Caco-2 (cell line): ENCODE measurements at regions not wholly inside any gene's neighbourhood (a gene's known extent, or its start where the extent isn't known, plus 50 kb on each side); places are given as distances from the start of the nearest gene placed in this dataset.

Experiments used
- BruUV-seq: library from RNA; stranded (reverse); fragments of 400-500 nt; replicated peaks from 2 replicates; lab custom pipeline; 2021; lab: Mats Ljungman, UMichigan
- CTCF ChIA-PET: fragments of 300-600 bp; sonication (Branson Sonifier 250); formaldehyde crosslinking; loops from one replicate; lab custom pipeline; 2022; ENCODE audit warnings: antibody characterized with exemption; lab: Charles Lee
- POLR2A ChIA-PET: fragments of 300-600 bp; sonication (Branson Sonifier 250); formaldehyde crosslinking; loops from one replicate; lab custom pipeline; 2022; ENCODE audit warnings: antibody characterized with exemption; lab: Charles Lee
- DNase-seq, 2 experiments: peaks; one replicate each; pipeline versions ENCODE4 v3.0.0 to v3.0.0-alpha.2; 2020 to 2022
- H3K27me3 ChIP-seq: replicated peaks from 2 replicates; pipeline ENCODE4 v1.6.0; 2011; ENCODE audit warnings: low read length; ENCODE audit not compliant: control insufficient read depth, insufficient read depth
- H3K36me3 ChIP-seq: 2 replicates; pipeline ENCODE4 v1.5.1; 2011; ENCODE audit warnings: low read length; ENCODE audit not compliant: control insufficient read depth, insufficient read depth
- H3K4me1 ChIP-seq: fragments of 250-450 bp; sonication (Bioruptor Pico); 2 replicates; pipeline ENCODE4 v1.5.1; 2020; ENCODE audit warnings: mild to moderate bottlenecking
- H3K4me3 ChIP-seq: 2 replicates; pipeline ENCODE4 v1.5.1; 2011; ENCODE audit warnings: low read depth, mild to moderate bottlenecking, control low read depth, low read length
- H3K9me3 ChIP-seq: fragments of 250-450 bp; sonication (Bioruptor Pico); 2 replicates; pipeline ENCODE4 v1.5.1; 2020; ENCODE audit warnings: mild to moderate bottlenecking, moderate library complexity
- H3K27ac Mint-ChIP-seq: one replicate; pipeline ENCODE4 v1.8.0; 2022; ENCODE audit warnings: mixed read lengths; ENCODE audit not compliant: unreplicated experiment
- H3K27me3 Mint-ChIP-seq: one replicate; pipeline ENCODE4 v1.8.0; 2022; ENCODE audit warnings: mixed read lengths; ENCODE audit not compliant: insufficient read depth, unreplicated experiment
- H3K36me3 Mint-ChIP-seq: one replicate; pipeline ENCODE4 v1.8.0; 2022; ENCODE audit warnings: mild to moderate bottlenecking, mixed read lengths; ENCODE audit not compliant: insufficient read depth, unreplicated experiment
- H3K4me1 Mint-ChIP-seq: one replicate; pipeline ENCODE4 v1.8.0; 2022; ENCODE audit warnings: low read depth, mixed read lengths; ENCODE audit not compliant: unreplicated experiment
- H3K4me3 Mint-ChIP-seq: one replicate; pipeline ENCODE4 v1.8.0; 2022; ENCODE audit warnings: mild to moderate bottlenecking, moderate library complexity, mixed read lengths; ENCODE audit not compliant: unreplicated experiment
- H3K9me3 Mint-ChIP-seq: one replicate; pipeline ENCODE4 v1.8.0; 2022; ENCODE audit warnings: mixed read lengths; ENCODE audit not compliant: unreplicated experiment
- intact Hi-C: fragments of 100-400 bp; cut with micrococcal nuclease; formaldehyde crosslinking; loops from one replicate; pipeline ENCODE4 v1.10.0; 2022; ENCODE audit not compliant: unreplicated experiment
- TF ChIP-seq, protein P1 (sequence below), 2 experiments: fragments of 200-600 bp in 1 of 2; IDR thresholded peaks; 1 replicate in 1 of 2; 2 replicates in 1 of 2; pipeline versions ENCODE4 v1.5.1 to v1.8.0; 2011 to 2022; ENCODE audit warnings: antibody characterized with exemption in 1 of 2, control low read depth in 1 of 2, inconsistent platforms in 1 of 2, low read depth in 1 of 2, low read length in 1 of 2, mild to moderate bottlenecking in 1 of 2, moderate library complexity in 1 of 2; ENCODE audit not compliant: insufficient read depth in 1 of 2, severe bottlenecking in 1 of 2, unreplicated experiment in 1 of 2

DNA sequence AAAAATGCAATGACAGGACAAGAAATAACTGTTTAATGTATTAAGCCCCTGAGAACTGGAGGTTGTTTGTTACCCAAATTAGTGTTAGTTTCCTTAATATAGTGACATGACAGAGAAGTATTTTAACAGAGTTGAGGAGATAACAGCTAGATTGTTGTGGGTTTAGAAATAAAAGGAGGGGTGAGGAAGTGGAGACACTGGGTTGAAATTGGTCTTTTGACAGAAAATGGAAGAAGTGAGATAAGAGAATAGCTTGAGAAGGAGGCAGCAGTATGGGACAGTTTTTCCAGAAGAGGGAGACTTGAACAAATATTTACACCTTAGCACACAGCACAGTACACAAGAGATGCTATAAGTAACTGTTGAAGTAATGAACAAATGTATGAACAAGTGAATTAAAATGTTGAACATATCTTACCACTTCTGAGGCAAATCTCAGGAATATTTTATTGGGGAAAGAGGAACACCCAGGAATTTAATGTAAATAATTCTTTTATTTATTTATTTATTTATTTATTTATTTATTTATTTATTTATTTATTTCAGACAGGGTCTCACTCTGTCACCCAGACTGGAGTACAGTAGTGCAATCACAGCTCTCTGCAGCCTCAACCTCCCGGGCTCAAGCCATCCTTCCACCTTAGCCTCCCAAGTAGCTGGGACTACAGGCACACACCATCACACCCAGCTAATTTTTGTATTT is 58.0 kb upstream of the EGFL6 start:
- Histone ChIP-seq H3K4me1 (no peaks in the 10 kb centered on the region), H3K36me3 (no peaks in the 10 kb centered on the region), H3K4me3 (no peak overlapping the region), H3K27me3 (no peaks in the 10 kb centered on the region), H3K9me3 (no peaks in the 10 kb centered on the region)
- Mint-ChIP-seq H3K27me3 (no peaks in the 10 kb centered on the region), H3K4me1 (no peaks in the 10 kb centered on the region), H3K4me3 (no peak overlapping the region), H3K27ac (no peak overlapping the region), H3K36me3 (no peaks in the 10 kb centered on the region), H3K9me3 (no peaks in the 10 kb centered on the region)
- POLR2A ChIA-PET: no interaction called here
- no TSS peak for BruUV-seq
- TF ChIP-seq, protein P1, sequence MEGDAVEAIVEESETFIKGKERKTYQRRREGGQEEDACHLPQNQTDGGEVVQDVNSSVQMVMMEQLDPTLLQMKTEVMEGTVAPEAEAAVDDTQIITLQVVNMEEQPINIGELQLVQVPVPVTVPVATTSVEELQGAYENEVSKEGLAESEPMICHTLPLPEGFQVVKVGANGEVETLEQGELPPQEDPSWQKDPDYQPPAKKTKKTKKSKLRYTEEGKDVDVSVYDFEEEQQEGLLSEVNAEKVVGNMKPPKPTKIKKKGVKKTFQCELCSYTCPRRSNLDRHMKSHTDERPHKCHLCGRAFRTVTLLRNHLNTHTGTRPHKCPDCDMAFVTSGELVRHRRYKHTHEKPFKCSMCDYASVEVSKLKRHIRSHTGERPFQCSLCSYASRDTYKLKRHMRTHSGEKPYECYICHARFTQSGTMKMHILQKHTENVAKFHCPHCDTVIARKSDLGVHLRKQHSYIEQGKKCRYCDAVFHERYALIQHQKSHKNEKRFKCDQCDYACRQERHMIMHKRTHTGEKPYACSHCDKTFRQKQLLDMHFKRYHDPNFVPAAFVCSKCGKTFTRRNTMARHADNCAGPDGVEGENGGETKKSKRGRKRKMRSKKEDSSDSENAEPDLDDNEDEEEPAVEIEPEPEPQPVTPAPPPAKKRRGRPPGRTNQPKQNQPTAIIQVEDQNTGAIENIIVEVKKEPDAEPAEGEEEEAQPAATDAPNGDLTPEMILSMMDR (IDR thresholded peaks at IDR 0.05; ENCODE audit: insufficient read depth in 1 of 2, low read depth in 1 of 2, low read length in 1 of 2, severe bottlenecking in 1 of 2, unreplicated experiment in 1 of 2): no peak
- no peak for DNase-seq
- CTCF ChIA-PET: interaction anchor here (0.9 kb wide), 1 partner anchor 135 kb away, joined by 3 read pairs; no protein-coding TSS in a partner anchor
- intact Hi-C loops: no loop called here

DNA sequence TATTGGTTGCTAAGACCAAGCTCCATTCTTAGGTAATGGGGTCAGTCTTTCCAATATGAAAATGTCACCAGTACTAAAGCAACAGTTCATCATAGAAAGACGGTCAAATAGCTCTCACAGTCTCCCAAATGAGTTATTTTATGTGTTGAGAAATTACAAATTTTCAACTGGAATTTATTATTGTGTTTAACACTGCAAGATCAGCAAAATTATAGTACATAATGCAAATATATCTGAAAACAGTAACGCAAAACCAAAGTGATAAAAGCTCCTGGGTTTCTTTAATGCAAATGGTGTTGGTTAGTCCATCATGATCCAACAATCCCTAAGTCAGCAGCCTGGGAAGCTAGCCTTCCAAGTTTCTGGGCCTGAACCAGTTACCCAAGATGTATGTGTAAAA is 61.5 kb upstream of the EGFL6 start:
- intact Hi-C loops: loop anchor here (5.0 kb wide), 1 partner anchor 244 kb away; no protein-coding TSS in a partner anchor

DNA sequence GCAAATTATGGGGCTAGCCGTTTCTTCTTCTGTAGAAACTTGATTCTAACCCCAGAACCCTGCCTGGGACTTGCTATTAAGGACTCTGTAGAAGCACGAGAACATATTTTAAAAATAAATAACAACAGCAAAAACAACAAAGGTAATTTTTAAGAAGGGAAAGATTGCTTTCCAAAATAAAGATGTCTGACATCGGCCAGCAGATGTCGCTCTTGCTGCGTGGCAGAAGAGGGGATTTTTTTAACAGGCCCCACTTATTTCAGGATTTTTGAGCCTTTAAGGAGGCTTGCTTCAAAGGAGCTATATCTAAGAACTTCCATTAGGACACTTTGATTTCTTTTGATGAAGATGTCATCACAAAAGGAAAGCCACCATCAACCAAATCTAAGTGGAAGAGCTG is 62.8 kb upstream of the EGFL6 start:
- no peaks in the 10 kb centered on the region for H3K4me1 ChIP-seq
- no peaks in the 10 kb centered on the region for H3K9me3 ChIP-seq
- no TSS peak for BruUV-seq
- POLR2A ChIA-PET: no interaction called here
- peak; percentile 30 to 32 for DNase-seq
- TF ChIP-seq, protein P1 (IDR thresholded peaks at IDR 0.05; ENCODE audit: insufficient read depth in 1 of 2, low read depth in 1 of 2, low read length in 1 of 2, severe bottlenecking in 1 of 2, unreplicated experiment in 1 of 2): peak; percentile 57 to 61
- Mint-ChIP-seq H3K36me3 (no peaks in the 10 kb centered on the region), H3K4me1 (no peaks in the 10 kb centered on the region), H3K4me3 (no peak overlapping the region), H3K27ac (no peak overlapping the region), H3K27me3 (peaks cover 3% of the 10 kb centered on the region), H3K9me3 (no peaks in the 10 kb centered on the region)
- no peaks in the 10 kb centered on the region for H3K27me3 ChIP-seq
- intact Hi-C loops: loop anchor here (1.0 to 5.0 kb wide), 2 partner anchors 140 to 246 kb away; no protein-coding TSS in a partner anchor
- no peaks in the 10 kb centered on the region for H3K36me3 ChIP-seq
- CTCF ChIA-PET: interaction anchor here (0.5 to 2.6 kb wide), 7 partner anchors 18 to 560 kb away, joined by 3 to 26 read pairs (median 5); partner anchors contain the start of gene GEMIN8
- no peak overlapping the region for H3K4me3 ChIP-seq

More for the DNA sequence above, 61.5 kb upstream of the EGFL6 start:
- BruUV-seq: no TSS peak
- no peak overlapping the region for H3K27ac Mint-ChIP-seq
- H3K36me3 ChIP-seq: no peaks in the 10 kb centered on the region
- H3K4me1 ChIP-seq: no peaks in the 10 kb centered on the region
- TF ChIP-seq, protein P1 (IDR thresholded peaks at IDR 0.05; ENCODE audit: insufficient read depth in 1 of 2, low read depth in 1 of 2, low read length in 1 of 2, severe bottlenecking in 1 of 2, unreplicated experiment in 1 of 2): no peak
- ChIA-PET POLR2A (no interaction called here), CTCF (interaction anchor here (0.6 to 2.6 kb wide), 3 partner anchors 138 to 561 kb away, joined by 3 to 26 read pairs (median 6); no protein-coding TSS in a partner anchor)
- H3K9me3 ChIP-seq: no peaks in the 10 kb centered on the region
- no peaks in the 10 kb centered on the region for H3K36me3 Mint-ChIP-seq
- H3K27me3 ChIP-seq: no peaks in the 10 kb centered on the region
- H3K4me3 Mint-ChIP-seq: no peak overlapping the region
- no peaks in the 10 kb centered on the region for H3K4me1 Mint-ChIP-seq
- peaks cover 3% of the 10 kb centered on the region for H3K27me3 Mint-ChIP-seq
- H3K4me3 ChIP-seq: no peak overlapping the region
- DNase-seq: no peak
- H3K9me3 Mint-ChIP-seq: no peaks in the 10 kb centered on the region
